ENCODE measurements at regions not wholly inside any gene's neighbourhood (a gene's known extent, or its start where the extent isn't known, plus 50 kb on each side); places are given as distances from the start of the nearest gene placed in this dataset.
"Not testable (repeated sequence)": the region's sequence is repeated elsewhere in the genome, so short reads cannot be mapped to it uniquely, and the experiment has no call there.

DNA sequence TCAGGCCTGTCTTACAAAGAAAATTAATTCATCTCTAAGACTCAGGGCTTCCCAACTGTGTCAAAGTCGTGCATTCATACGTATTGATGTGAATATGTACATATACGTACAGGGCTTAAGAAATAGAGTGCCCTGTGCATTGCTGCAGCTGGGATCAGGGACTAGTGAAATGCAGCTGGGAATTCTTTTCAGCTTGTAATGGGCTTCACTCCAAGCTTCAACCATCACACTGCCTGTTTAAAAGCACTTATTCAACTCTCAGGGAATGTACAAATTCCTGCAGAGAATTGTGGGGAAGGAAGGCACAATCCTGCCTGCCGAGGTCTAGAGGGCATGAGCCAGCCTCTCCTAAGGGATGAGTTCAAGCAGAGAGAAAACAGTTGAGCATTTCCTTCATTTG lies 59.6 kb upstream of the MAN2A1 start:
- no peak for DNase-seq (ENCODE audit: low spot score in 2 of 2)
- H3K4me1 ChIP-seq = no peaks in the 10 kb centered on the region
- in situ Hi-C loops (cut with MboI; ENCODE audit: low sequenced_read_pairs) = no loop called here

GRCh38 chr5:109628591-109628990 lies 61.1 kb upstream of the MAN2A1 start:
- no peak overlapping the region for H3K4me3 ChIP-seq
- in situ Hi-C loops (cut with MboI; ENCODE audit: low sequenced_read_pairs) = no loop called here
- no peak for DNase-seq (ENCODE audit: low spot score in 2 of 2)

More for the DNA sequence above, 59.6 kb upstream of the MAN2A1 start:
- H3K4me3 ChIP-seq = no peak overlapping the region
- H3K9me3 ChIP-seq = no peaks in the 10 kb centered on the region
- H3K27me3 ChIP-seq (ENCODE audit: low read depth) = no peaks in the 10 kb centered on the region
- H3K36me3 ChIP-seq (replicated peaks) = no peaks in the 10 kb centered on the region

GRCh38 chr5:109621266-109621665 lies 68.5 kb upstream of the MAN2A1 start:
- DNase-seq (ENCODE audit: low spot score in 2 of 2); H3K4me1 ChIP-seq; H3K36me3 ChIP-seq (replicated peaks); H3K27me3 ChIP-seq (ENCODE audit: low read depth); in situ Hi-C loops (cut with MboI; ENCODE audit: low sequenced_read_pairs); H3K4me3 ChIP-seq; H3K9me3 ChIP-seq: not testable (repeated sequence)

More at GRCh38 chr5:109628591-109628990, 61.1 kb upstream of the MAN2A1 start:
- Histone ChIP-seq H3K9me3 (no peaks in the 10 kb centered on the region), H3K27me3 (ENCODE audit: low read depth) (no peaks in the 10 kb centered on the region), H3K4me1 (no peaks in the 10 kb centered on the region), H3K36me3 (replicated peaks) (no peaks in the 10 kb centered on the region)

GRCh38 chr5:109620651-109621050 lies 69.1 kb upstream of the MAN2A1 start:
- Histone ChIP-seq H3K4me1 (no peaks in the 10 kb centered on the region), H3K27me3 (ENCODE audit: low read depth) (peaks cover 3% of the 10 kb centered on the region; the same call in 1 of the 2 replicates)
- DNase-seq (ENCODE audit: low spot score in 2 of 2) = no peak

DNA sequence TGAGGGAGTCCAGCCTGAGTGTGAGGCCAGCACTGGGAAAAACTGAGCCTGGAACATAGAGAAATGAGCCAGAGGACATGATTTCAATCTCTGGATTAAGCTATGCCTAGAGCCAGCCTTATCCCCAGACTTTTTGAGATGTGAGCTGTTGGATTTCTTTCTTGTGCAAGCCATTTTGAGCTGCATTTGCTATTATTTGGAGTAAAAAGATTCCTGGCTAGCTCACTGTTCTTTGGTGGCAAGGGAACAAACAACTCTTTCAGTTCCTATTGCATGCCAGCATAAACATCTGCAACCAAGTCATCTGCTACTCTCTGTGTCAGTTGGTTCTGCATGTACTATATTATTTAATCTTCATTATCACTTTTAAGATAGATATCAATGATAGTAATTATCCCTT lies 70.1 kb upstream of the MAN2A1 start:
- Histone ChIP-seq H3K9me3 (no peaks in the 10 kb centered on the region), H3K36me3 (replicated peaks) (no peaks in the 10 kb centered on the region), H3K4me3 (no peak overlapping the region), H3K4me1 (no peaks in the 10 kb centered on the region), H3K27me3 (ENCODE audit: low read depth) (peaks cover 3% of the 10 kb centered on the region; the same call in 1 of the 2 replicates)
- DNase-seq (ENCODE audit: low spot score in 2 of 2) = no peak
- in situ Hi-C loops (cut with MboI; ENCODE audit: low sequenced_read_pairs) = no loop called here

More at GRCh38 chr5:109620651-109621050, 69.1 kb upstream of the MAN2A1 start:
- in situ Hi-C loops (cut with MboI; ENCODE audit: low sequenced_read_pairs) = no loop called here
- Histone ChIP-seq H3K9me3 (no peaks in the 10 kb centered on the region), H3K36me3 (replicated peaks) (no peaks in the 10 kb centered on the region), H3K4me3 (no peak overlapping the region)

DNA sequence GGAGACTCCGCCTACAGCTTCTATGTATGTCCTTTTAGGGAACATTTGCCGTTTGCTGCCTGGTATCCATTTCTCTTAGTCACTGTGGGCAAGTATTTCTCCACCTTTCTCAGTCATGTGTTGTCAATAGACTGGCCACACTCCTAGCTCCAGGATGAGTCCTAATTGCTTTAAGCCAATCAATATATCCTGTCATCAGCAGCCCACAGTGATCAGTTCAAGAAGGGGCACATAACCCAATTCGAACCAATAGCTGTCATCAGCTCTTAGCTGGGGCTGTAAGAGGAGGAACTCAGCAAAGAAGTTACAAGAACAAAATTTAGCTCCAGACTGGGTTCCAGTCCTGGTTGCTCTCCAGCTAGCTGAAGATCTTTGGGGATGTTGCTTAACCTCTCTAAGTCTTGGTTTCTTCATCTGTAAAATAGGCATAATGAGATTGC lies 70.7 kb upstream of the MAN2A1 start:
- in situ Hi-C loops (cut with MboI; ENCODE audit: low sequenced_read_pairs) = no loop called here
- no peak for DNase-seq (ENCODE audit: low spot score in 2 of 2)

DNA sequence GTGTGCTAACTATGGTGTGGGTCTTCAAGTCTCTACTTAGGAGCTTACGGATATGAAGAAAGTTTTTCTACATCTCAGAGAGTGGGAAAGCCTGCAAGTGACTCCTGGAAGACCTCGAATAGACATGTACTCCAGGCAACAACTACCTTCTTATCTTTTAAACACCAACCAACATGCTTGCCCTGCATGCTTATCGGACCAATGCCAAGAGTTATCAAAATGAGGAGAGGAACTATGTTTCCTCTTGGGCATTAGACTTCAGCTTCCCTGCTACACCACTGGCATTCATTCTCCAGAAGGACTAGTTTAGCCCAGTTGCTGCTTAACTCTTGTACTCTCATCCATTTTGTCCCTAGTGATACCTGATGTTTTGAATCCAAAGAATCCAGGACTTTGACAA lies 74.7 kb upstream of the MAN2A1 start:
- H3K36me3 ChIP-seq (replicated peaks) = no peaks in the 10 kb centered on the region
- no peaks in the 10 kb centered on the region for H3K4me1 ChIP-seq
- H3K27me3 ChIP-seq (ENCODE audit: low read depth) = peaks cover 3% of the 10 kb centered on the region; the same call in 1 of the 2 replicates
- in situ Hi-C loops (cut with MboI; ENCODE audit: low sequenced_read_pairs) = no loop called here
- H3K9me3 ChIP-seq = no peaks in the 10 kb centered on the region
- no peak overlapping the region for H3K4me3 ChIP-seq
- DNase-seq (ENCODE audit: low spot score in 2 of 2) = no peak

More for the DNA sequence above, 70.7 kb upstream of the MAN2A1 start:
- H3K4me1 ChIP-seq = no peaks in the 10 kb centered on the region
- no peaks in the 10 kb centered on the region for H3K36me3 ChIP-seq (replicated peaks)
- H3K27me3 ChIP-seq (ENCODE audit: low read depth) = peaks cover 3% of the 10 kb centered on the region; the same call in 1 of the 2 replicates
- H3K4me3 ChIP-seq = no peak overlapping the region
- no peaks in the 10 kb centered on the region for H3K9me3 ChIP-seq

DNA sequence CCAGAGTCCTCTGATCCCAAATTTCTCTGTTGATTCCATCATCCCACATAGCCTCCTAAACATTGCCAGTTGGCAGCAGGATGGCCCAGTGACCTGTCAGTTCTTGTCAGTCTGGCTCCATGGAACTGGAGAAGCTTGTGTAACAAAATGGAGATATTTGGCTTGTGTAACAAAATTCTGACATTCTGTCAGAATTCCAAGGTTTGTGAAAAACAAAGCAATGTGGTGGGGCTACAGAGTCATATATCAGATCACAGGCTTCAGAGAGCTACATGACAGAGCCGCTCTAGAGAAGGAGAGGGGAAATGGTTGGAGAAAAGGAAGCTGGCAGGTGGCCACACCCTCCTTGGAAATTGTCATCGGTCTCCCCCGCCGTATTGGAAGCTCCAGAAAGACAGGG lies 75.4 kb upstream of the MAN2A1 start:
- H3K4me3 ChIP-seq = no peak overlapping the region
- in situ Hi-C loops (cut with MboI; ENCODE audit: low sequenced_read_pairs) = no loop called here
- H3K27me3 ChIP-seq (ENCODE audit: low read depth) = peaks cover 3% of the 10 kb centered on the region; the same call in 1 of the 2 replicates
- no peaks in the 10 kb centered on the region for H3K4me1 ChIP-seq
- DNase-seq (ENCODE audit: low spot score in 2 of 2) = no peak
- no peaks in the 10 kb centered on the region for H3K36me3 ChIP-seq (replicated peaks)
- H3K9me3 ChIP-seq = no peaks in the 10 kb centered on the region

GRCh38 chr5:109612278-109612905 lies 77.3 kb upstream of the MAN2A1 start:
- no peak for DNase-seq (ENCODE audit: low spot score in 2 of 2)
- Histone ChIP-seq H3K4me3 (no peak overlapping the region), H3K27me3 (ENCODE audit: low read depth) (peaks cover 3% of the 10 kb centered on the region; the same call in 1 of the 2 replicates), H3K36me3 (replicated peaks) (no peaks in the 10 kb centered on the region), H3K9me3 (no peaks in the 10 kb centered on the region), H3K4me1 (no peaks in the 10 kb centered on the region)
- in situ Hi-C loops (cut with MboI; ENCODE audit: low sequenced_read_pairs) = no loop called here

- no peaks in the 10 kb centered on the region for H3K9me3 ChIP-seq
- no peaks in the 10 kb centered on the region for H3K4me1 ChIP-seq
- no peak for DNase-seq (ENCODE audit: low spot score in 2 of 2)
- H3K27me3 ChIP-seq (ENCODE audit: low read depth) = no peaks in the 10 kb centered on the region; the same call in 1 of the 2 replicates
- in situ Hi-C loops (cut with MboI; ENCODE audit: low sequenced_read_pairs) = no loop called here
- no peaks in the 10 kb centered on the region for H3K36me3 ChIP-seq (replicated peaks)
- no peak overlapping the region for H3K4me3 ChIP-seq
Measured at GRCh38 chr5:109611505-109611904, 78.2 kb upstream of the MAN2A1 start.

- Histone ChIP-seq H3K4me1 (no peaks in the 10 kb centered on the region), H3K9me3 (no peaks in the 10 kb centered on the region), H3K4me3 (no peak overlapping the region), H3K27me3 (ENCODE audit: low read depth) (no peaks in the 10 kb centered on the region), H3K36me3 (replicated peaks) (no peaks in the 10 kb centered on the region)
- no peak for DNase-seq (ENCODE audit: low spot score in 2 of 2)
- in situ Hi-C loops (cut with MboI; ENCODE audit: low sequenced_read_pairs) = no loop called here
Measured at GRCh38 chr5:109611061-109611460, 78.7 kb upstream of the MAN2A1 start.

GRCh38 chr5:109610581-109610980 lies 79.1 kb upstream of the MAN2A1 start:
- DNase-seq (ENCODE audit: low spot score in 2 of 2) = no peak
- in situ Hi-C loops (cut with MboI; ENCODE audit: low sequenced_read_pairs) = no loop called here
- H3K9me3 ChIP-seq = no peaks in the 10 kb centered on the region
- no peaks in the 10 kb centered on the region for H3K36me3 ChIP-seq (replicated peaks)
- H3K4me1 ChIP-seq = no peaks in the 10 kb centered on the region
- H3K4me3 ChIP-seq = no peak overlapping the region
- H3K27me3 ChIP-seq (ENCODE audit: low read depth) = no peaks in the 10 kb centered on the region; the same call in 1 of the 2 replicates

GRCh38 chr5:109605207-109605730 lies 84.5 kb upstream of the MAN2A1 start:
- no peaks in the 10 kb centered on the region for H3K36me3 ChIP-seq (replicated peaks)
- no peaks in the 10 kb centered on the region for H3K4me1 ChIP-seq
- H3K27me3 ChIP-seq (ENCODE audit: low read depth) = no peaks in the 10 kb centered on the region; the same call in 1 of the 2 replicates
- H3K9me3 ChIP-seq = no peaks in the 10 kb centered on the region
- no peak for DNase-seq (ENCODE audit: low spot score in 2 of 2)
- H3K4me3 ChIP-seq = no peak overlapping the region
- in situ Hi-C loops (cut with MboI; ENCODE audit: low sequenced_read_pairs) = no loop called here

DNA sequence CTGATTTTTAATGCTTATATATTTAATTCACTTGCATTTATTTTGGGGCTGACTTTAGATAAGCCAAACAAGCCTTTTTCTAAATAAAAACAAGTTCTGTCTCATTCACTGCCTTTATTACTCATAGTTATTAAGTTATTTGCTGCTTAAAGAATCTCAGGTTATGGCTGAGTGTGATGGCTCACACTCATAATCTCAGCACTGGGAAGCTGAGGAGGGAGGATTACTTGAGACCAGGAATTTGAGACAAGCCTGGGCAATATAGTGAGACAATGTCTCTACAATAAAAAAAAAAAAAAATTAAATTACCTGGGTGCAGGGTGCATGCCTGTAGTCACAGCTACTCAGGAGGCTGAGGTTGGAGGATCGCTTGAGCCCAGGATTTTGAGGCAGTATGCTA lies 85.0 kb upstream of the MAN2A1 start:
- no peak for DNase-seq (ENCODE audit: low spot score in 2 of 2)
- no peak overlapping the region for H3K4me3 ChIP-seq
- no peaks in the 10 kb centered on the region; the same call in 1 of the 2 replicates for H3K27me3 ChIP-seq (ENCODE audit: low read depth)
- no peaks in the 10 kb centered on the region for H3K9me3 ChIP-seq
- no peaks in the 10 kb centered on the region for H3K36me3 ChIP-seq (replicated peaks)
- in situ Hi-C loops (cut with MboI; ENCODE audit: low sequenced_read_pairs) = no loop called here
- no peaks in the 10 kb centered on the region for H3K4me1 ChIP-seq
